Activated T-cell treated with anti-CD3 and anti-CD28 coated beads, Interleukin-2, amount 50 U/mL, for 48 hours (primary cell): ENCODE measurements at regions not wholly inside any gene's neighbourhood (a gene's known extent, or its start where the extent isn't known, plus 50 kb on each side); places are given as distances from the start of the nearest gene placed in this dataset.
"Not testable (repeated sequence)": the region's sequence is repeated elsewhere in the genome, so short reads cannot be mapped to it uniquely, and the experiment has no call there.

Source experiments
- DNase-seq, 2 experiments: peaks; one replicate each; pipeline ENCODE4 v3.0.0-alpha.2; 2020

GRCh38 chr14:38000340-38000739 lies 207.4 kb upstream of the SSTR1 start:
- no peak for DNase-seq

GRCh38 chr14:38001501-38001900 lies 206.2 kb upstream of the SSTR1 start:
- DNase-seq = no peak

GRCh38 chr14:38003746-38004609 lies 203.7 kb upstream of the SSTR1 start:
- no peak for DNase-seq

- DNase-seq = no peak
These were observed 203.2 kb upstream of the SSTR1 start for GRCh38 chr14:38004610-38004879.

GRCh38 chr14:38011156-38011555 lies 196.5 kb upstream of the SSTR1 start:
- DNase-seq = not testable (repeated sequence)

GRCh38 chr14:38012056-38012455 lies 195.6 kb upstream of the SSTR1 start:
- no peak for DNase-seq

GRCh38 chr14:38016497-38016896 lies 191.2 kb upstream of the SSTR1 start:
- no peak for DNase-seq

GRCh38 chr14:38021861-38022260 lies 185.8 kb upstream of the SSTR1 start:
- DNase-seq = no peak

GRCh38 chr14:38022775-38023174 lies 184.9 kb upstream of the SSTR1 start:
- DNase-seq = no peak

- DNase-seq = no peak
These were observed 169.5 kb upstream of the SSTR1 start for GRCh38 chr14:38038171-38038570.

GRCh38 chr14:38038986-38039385 lies 168.7 kb upstream of the SSTR1 start:
- no peak for DNase-seq

- no peak for DNase-seq
These were observed 168.2 kb upstream of the SSTR1 start for GRCh38 chr14:38039496-38039895.

GRCh38 chr14:38040411-38040810 lies 167.3 kb upstream of the SSTR1 start:
- DNase-seq = no peak

- no peak for DNase-seq
These were observed 165.4 kb upstream of the SSTR1 start for GRCh38 chr14:38042322-38042721.

- DNase-seq = no peak
These were observed 163.0 kb upstream of the SSTR1 start for GRCh38 chr14:38044710-38045109.

GRCh38 chr14:38045461-38045860 lies 162.2 kb upstream of the SSTR1 start:
- no peak for DNase-seq

- no peak for DNase-seq
These were observed 161.5 kb upstream of the SSTR1 start for GRCh38 chr14:38046160-38046559.

GRCh38 chr14:38047195-38047902 lies 160.4 kb upstream of the SSTR1 start:
- DNase-seq = no peak

GRCh38 chr14:38053666-38054065 lies 154.0 kb upstream of the SSTR1 start:
- no peak for DNase-seq

- DNase-seq = no peak
These were observed 151.4 kb upstream of the SSTR1 start for GRCh38 chr14:38056270-38056669.

- DNase-seq = not testable (repeated sequence)
These were observed 145.5 kb upstream of the SSTR1 start for GRCh38 chr14:38062223-38062622.

GRCh38 chr14:38063711-38064320 lies 143.9 kb upstream of the SSTR1 start:
- DNase-seq = no peak

- DNase-seq = peak; percentile 36 to 51
These were observed 142.5 kb upstream of the SSTR1 start for GRCh38 chr14:38065106-38065762.
